ENCODE measurements at regions not wholly inside any gene's neighbourhood (a gene's known extent, or its start where the extent isn't known, plus 50 kb on each side); places are given as distances from the start of the nearest gene placed in this dataset.
"Not testable (repeated sequence)": the region's sequence is repeated elsewhere in the genome, so short reads cannot be mapped to it uniquely, and the experiment has no call there.

GRCh38 chr3:20637729-20638128 lies 451.7 kb upstream of the SGO1 start:
- DNase-seq, result no peak
- in situ Hi-C loops (cut with MboI; ENCODE audit: low pct_unique_long_range_greater_than_20kb, low sequenced_read_pairs), result no loop called here

DNA sequence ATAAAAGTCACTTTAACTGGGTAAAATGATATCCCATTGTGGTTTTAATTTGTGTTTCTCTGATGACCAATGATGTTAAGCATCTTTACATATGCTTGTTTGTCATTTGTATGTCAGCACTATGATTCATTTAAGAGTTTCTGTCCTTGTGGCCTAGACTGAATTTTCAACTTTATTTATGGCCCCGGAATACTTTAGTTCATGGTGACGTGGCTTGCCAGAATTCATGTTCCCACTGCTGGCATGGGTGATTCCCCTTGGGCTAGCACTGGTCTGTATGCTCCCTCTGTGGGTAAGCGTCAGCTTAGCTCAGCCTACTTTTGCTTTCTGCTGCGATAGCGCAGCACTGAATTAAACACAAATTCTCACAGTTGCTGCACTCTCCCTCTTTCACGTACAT lies 436.3 kb upstream of the SGO1 start:
- DNase-seq, result no peak
- in situ Hi-C loops (cut with MboI; ENCODE audit: low pct_unique_long_range_greater_than_20kb, low sequenced_read_pairs), result no loop called here

- DNase-seq; in situ Hi-C loops (cut with MboI; ENCODE audit: low pct_unique_long_range_greater_than_20kb, low sequenced_read_pairs): not testable (repeated sequence)
These were observed 432.6 kb upstream of the SGO1 start for GRCh38 chr3:20618621-20619020.

GRCh38 chr3:20618181-20618580 lies 432.2 kb upstream of the SGO1 start:
- DNase-seq; in situ Hi-C loops (cut with MboI; ENCODE audit: low pct_unique_long_range_greater_than_20kb, low sequenced_read_pairs): not testable (repeated sequence)

DNA sequence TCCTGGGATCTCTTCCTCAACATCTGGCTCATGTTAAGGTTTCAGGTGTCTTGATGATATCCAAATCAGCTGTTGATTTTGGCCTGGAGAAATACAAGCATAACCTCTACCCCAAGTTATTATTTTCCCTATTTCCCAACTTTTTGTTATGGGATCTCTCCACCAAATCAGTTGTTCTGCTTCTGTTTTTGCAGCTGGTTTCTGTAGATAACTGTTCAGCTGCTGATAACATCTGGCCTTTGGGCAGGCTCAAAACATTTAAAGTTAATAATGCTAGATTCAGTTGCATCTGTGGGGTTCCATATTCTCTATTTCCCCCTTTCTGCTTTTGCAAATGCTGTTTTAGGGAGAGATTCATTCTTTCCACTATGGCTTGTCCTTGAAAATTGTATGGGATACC lies 430.0 kb upstream of the SGO1 start:
- in situ Hi-C loops (cut with MboI; ENCODE audit: low pct_unique_long_range_greater_than_20kb, low sequenced_read_pairs); DNase-seq: not testable (repeated sequence)

DNA sequence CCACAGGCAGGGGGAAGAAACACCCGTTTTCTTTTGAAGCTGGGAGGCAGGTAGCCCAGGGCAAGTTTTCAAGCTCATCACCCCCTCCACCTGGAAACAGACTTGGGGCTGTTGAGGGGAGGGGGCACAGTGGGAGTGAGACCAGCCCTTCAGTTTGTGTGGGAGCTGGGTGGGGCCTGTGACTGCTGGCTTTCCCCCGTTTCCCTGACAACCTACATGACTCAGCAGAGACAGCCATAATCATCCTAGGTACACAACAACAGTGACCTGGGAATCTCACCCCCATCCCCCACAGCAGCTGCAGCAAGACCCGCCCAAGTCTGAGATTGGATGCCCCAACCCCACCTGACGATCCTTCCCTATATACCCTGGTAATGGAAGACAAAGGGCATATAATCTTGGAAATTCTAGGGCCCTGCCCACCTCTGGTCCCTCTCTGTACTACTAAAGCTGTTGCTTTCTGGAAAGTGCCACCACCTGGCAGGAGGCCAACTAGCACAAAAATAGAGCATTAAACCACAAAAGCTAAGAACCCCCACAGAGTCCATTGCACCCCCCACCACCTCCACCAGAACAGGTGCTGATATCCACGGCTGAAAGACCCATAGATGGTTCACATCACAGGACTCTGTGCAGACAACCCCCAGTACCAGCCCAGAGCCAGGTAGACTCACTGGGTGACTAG lies 422.2 kb upstream of the SGO1 start:
- in situ Hi-C loops (cut with MboI; ENCODE audit: low pct_unique_long_range_greater_than_20kb, low sequenced_read_pairs), result no loop called here

GRCh38 chr3:20604659-20605058 lies 418.7 kb upstream of the SGO1 start:
- DNase-seq, result no peak
- in situ Hi-C loops (cut with MboI; ENCODE audit: low pct_unique_long_range_greater_than_20kb, low sequenced_read_pairs), result no loop called here

More for the DNA sequence above, 422.2 kb upstream of the SGO1 start:
- no peak for DNase-seq

- DNase-seq, result no peak
- in situ Hi-C loops (cut with MboI; ENCODE audit: low pct_unique_long_range_greater_than_20kb, low sequenced_read_pairs), result no loop called here
These were observed 403.3 kb upstream of the SGO1 start for GRCh38 chr3:20589275-20589674.

DNA sequence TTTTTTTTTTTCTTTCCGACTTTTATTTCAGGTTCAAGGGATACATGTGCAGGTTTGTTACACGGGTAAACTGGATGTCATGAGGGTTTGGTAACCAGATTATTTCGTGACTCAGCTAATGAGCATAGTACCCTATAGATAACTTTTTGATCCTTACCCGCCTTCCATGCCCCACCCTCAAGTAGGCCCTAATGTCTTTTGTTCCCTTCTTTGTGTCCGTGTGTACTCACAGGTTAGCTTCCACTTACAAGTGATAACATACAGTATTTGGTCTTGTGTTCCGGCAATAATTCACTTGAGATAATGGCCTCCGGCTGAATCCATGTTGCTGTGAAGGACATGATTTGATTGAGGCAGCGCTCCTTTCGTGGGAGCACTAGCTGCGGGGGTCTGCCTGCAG lies 402.8 kb upstream of the SGO1 start:
- no peak for DNase-seq
- in situ Hi-C loops (cut with MboI; ENCODE audit: low pct_unique_long_range_greater_than_20kb, low sequenced_read_pairs), result no loop called here

DNA sequence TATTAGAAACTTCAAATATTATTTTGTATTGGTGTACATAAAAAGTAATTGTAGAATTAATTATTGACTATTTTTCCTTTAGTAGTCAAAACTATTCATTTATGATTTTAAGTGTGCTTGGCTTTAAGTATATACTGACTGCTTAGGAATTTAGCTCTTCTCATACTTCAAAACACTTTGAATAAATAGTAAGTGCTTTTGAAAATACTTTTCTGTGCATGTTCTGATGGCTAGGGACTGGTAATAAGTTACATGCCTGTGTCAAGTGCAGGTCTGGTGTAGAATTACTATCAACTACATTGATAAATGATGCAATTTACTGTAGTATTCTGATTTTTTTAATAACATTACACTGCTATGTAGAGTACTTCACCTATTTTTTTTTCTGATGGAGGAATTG lies 397.6 kb upstream of the SGO1 start:
- DNase-seq, result no peak
- in situ Hi-C loops (cut with MboI; ENCODE audit: low pct_unique_long_range_greater_than_20kb, low sequenced_read_pairs), result no loop called here

GRCh38 chr3:20576228-20576627 lies 390.2 kb upstream of the SGO1 start:
- DNase-seq, result no peak
- in situ Hi-C loops (cut with MboI; ENCODE audit: low pct_unique_long_range_greater_than_20kb, low sequenced_read_pairs), result no loop called here

DNA sequence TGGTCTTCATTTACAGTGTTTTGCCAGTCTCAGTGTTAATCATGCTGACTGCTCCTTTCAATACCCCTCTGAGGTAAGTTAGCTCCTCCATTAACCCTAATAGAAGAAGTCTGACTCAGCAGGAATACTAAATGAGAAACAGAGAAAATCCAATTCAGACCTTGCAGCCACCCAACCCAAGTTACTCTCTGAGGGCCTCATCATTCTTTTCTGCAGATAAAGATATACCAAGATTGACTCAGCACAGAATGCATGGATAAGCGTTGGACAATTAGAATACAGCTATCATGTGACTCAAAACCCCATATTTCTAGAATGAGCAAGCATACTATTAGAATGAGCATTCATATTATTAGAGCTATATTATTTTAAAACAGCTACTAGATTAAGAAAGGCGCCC lies 389.1 kb upstream of the SGO1 start:
- in situ Hi-C loops (cut with MboI; ENCODE audit: low pct_unique_long_range_greater_than_20kb, low sequenced_read_pairs), result no loop called here
- DNase-seq, result no peak

DNA sequence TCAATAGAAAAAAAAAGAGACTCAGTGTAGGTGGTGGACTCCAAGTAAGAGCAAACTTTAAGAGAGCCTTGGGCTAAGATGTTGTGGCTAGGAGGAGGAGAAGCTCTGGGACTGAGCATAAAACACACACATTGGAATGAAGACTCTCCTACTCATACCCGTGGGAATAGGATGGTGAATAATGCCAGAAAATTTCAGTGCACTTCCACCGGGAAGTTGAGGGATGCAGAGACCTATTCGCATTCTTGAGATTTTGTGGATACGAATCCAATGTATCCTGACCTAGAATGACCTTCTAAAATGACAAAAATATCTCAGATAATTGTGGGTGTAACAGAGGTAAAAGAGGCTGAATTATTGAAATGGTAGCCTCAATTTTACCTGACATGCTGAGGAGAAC lies 388.7 kb upstream of the SGO1 start:
- in situ Hi-C loops (cut with MboI; ENCODE audit: low pct_unique_long_range_greater_than_20kb, low sequenced_read_pairs), result no loop called here
- DNase-seq, result no peak

- in situ Hi-C loops (cut with MboI; ENCODE audit: low pct_unique_long_range_greater_than_20kb, low sequenced_read_pairs), result no loop called here
- no peak for DNase-seq
These were observed 387.2 kb upstream of the SGO1 start for GRCh38 chr3:20573175-20573574.

DNA sequence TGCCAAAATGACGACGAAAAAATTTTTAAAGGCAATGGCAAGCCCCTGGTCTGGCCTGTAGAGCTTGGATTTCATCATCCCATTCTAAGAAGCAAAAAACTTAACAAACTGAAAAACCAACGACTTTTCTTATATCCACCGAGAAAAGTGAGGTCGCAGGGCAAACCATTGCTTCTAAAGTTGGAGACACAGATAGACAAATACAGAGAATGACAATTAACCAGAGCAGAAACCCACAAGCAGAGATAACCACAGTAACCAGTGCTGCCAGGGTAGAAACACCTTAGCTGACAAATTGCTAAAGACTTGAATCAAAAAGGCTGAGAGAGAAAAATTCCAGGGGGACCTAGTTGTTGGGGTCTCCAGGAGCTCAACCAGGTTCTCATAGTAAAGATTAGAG lies 386.5 kb upstream of the SGO1 start:
- in situ Hi-C loops (cut with MboI; ENCODE audit: low pct_unique_long_range_greater_than_20kb, low sequenced_read_pairs), result no loop called here
- no peak for DNase-seq

- DNase-seq, result no peak
- in situ Hi-C loops (cut with MboI; ENCODE audit: low pct_unique_long_range_greater_than_20kb, low sequenced_read_pairs), result no loop called here
These were observed 383.3 kb upstream of the SGO1 start for GRCh38 chr3:20569310-20569709.

DNA sequence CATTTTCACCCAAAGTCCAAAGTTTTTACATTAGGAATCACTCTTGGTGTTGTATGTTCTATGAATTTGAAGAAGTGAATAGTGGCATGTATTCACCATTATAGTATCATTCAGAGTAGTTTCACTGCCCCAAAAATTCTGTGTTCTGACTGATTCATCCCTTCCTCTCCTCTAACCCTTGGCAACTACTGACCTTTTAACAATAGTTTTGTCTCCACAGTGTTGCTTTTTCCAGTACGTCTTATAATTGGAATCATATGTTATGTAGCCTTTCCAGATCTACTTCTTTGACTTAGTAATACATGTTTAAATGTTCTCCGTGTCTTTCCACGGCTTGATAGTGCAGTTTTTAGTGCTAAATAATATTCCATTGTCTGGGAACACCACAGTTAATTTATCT lies 379.0 kb upstream of the SGO1 start:
- DNase-seq, result no peak
- in situ Hi-C loops (cut with MboI; ENCODE audit: low pct_unique_long_range_greater_than_20kb, low sequenced_read_pairs), result no loop called here

DNA sequence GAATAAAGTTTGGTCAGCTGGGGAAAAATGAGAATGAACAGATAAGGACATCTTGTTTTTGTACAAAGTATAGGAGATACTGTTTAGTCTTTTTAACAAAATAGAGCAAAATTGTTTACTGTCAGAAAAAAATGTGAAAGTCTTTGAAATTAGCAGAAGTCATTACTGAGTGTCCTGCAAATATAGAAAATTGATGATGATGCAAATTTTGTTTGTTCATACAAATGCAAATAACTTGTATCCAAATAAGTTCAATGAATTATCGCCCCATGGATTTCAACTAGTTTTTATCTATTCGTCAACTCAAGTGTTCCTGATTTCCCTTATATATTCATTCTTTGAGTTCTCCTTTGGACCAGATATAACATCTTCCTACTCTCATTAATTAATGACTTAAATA lies 378.0 kb upstream of the SGO1 start:
- in situ Hi-C loops (cut with MboI; ENCODE audit: low pct_unique_long_range_greater_than_20kb, low sequenced_read_pairs), result no loop called here
- DNase-seq, result no peak

- in situ Hi-C loops (cut with MboI; ENCODE audit: low pct_unique_long_range_greater_than_20kb, low sequenced_read_pairs), result no loop called here
- no peak for DNase-seq
These were observed 377.2 kb upstream of the SGO1 start for GRCh38 chr3:20563251-20563650.

DNA sequence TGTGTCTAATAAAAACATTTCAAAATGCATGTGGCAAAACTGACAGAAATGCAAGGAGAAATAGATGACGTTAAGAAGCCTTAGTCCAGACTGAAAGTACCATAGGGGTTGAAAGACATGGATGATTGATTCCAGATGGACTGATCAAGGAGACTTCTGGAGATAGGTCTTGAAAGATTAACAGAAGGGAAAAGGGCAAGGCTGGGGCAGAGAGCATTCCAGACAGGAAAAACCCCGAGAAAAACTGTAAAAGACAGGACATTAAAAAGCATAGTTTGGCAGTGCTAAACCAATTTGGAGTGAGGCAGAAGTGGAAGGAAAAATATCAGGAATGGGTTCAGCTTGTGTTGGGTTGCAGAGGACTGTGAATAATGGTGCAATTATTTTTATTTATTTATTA lies 375.2 kb upstream of the SGO1 start:
- no peak for DNase-seq
- in situ Hi-C loops (cut with MboI; ENCODE audit: low pct_unique_long_range_greater_than_20kb, low sequenced_read_pairs), result no loop called here

GRCh38 chr3:20560446-20560845 lies 374.4 kb upstream of the SGO1 start:
- in situ Hi-C loops (cut with MboI; ENCODE audit: low pct_unique_long_range_greater_than_20kb, low sequenced_read_pairs); DNase-seq: not testable (repeated sequence)

GRCh38 chr3:20558161-20558560 lies 372.2 kb upstream of the SGO1 start:
- in situ Hi-C loops (cut with MboI; ENCODE audit: low pct_unique_long_range_greater_than_20kb, low sequenced_read_pairs), result no loop called here
- no peak for DNase-seq
